ENCODE measurements at regions not wholly inside any gene's neighbourhood (a gene's known extent, or its start where the extent isn't known, plus 50 kb on each side); places are given as distances from the start of the nearest gene placed in this dataset.

- Histone ChIP-seq H3K36me3 (ENCODE audit: control insufficient read depth in 2 of 2, insufficient read depth in 1 of 2, low read length in 2 of 2) (no peaks in the 10 kb centered on the region), H3K4me3 (ENCODE audit: low read depth, low read length) (no peak overlapping the region), H3K4me1 (ENCODE audit: control insufficient read depth, insufficient read depth, low read length) (no peaks in the 10 kb centered on the region), H3K27ac (ENCODE audit: extremely low read depth, low read depth, low read length) (no peak overlapping the region), H3K9me3 (ENCODE audit: control insufficient read depth, insufficient read depth, low read depth, low read length) (no peaks in the 10 kb centered on the region)
- CTCF ChIA-PET, result no interaction called here
- TF ChIP-seq ZNF16 (tag by site-specific recombination; IDR thresholded peaks at IDR 0.05; ENCODE audit: low read depth) (no peak), ZNF610 (tag by site-specific recombination; IDR thresholded peaks at IDR 0.05; ENCODE audit: borderline replicate concordance) (no peak), HOXC10 (CRISPR knock-in tag; IDR thresholded peaks at IDR 0.05) (no peak), ZNF521 (tag by site-specific recombination; IDR thresholded peaks at IDR 0.05) (no peak), ZXDB (tag by site-specific recombination; IDR thresholded peaks at IDR 0.05) (no peak), ZNF48 (tag by site-specific recombination; IDR thresholded peaks at IDR 0.05) (no peak), ZNF549 (tag by site-specific recombination; IDR thresholded peaks at IDR 0.05) (no peak), PRDM1 (tag by site-specific recombination; IDR thresholded peaks at IDR 0.05) (no peak), TCF7L2 (IDR thresholded peaks at IDR 0.05; ENCODE audit: borderline replicate concordance, low read depth, low read length) (no peak), IKZF3 (tag by site-specific recombination; IDR thresholded peaks at IDR 0.05) (no peak), ZNF221 (tag by site-specific recombination; IDR thresholded peaks at IDR 0.05; ENCODE audit: borderline replicate concordance) (no peak), MEIS1 (CRISPR knock-in tag; IDR thresholded peaks at IDR 0.05; ENCODE audit: borderline replicate concordance) (no peak), ZNF266 (tag by site-specific recombination; IDR thresholded peaks at IDR 0.05; ENCODE audit: low read depth) (no peak), ZNF621 (tag by site-specific recombination; IDR thresholded peaks at IDR 0.05) (no peak), ZNF792 (tag by site-specific recombination; IDR thresholded peaks at IDR 0.05) (no peak)
- POLR2A ChIA-PET, result no interaction called here
Measured at GRCh38 chr2:193810533-193810932, 1615.8 kb upstream of the TMEFF2 start.

- TF ChIP-seq ZFP3 (tag by site-specific recombination; IDR thresholded peaks at IDR 0.05; ENCODE audit: low read depth) (no peak), ZNF214 (tag by site-specific recombination; IDR thresholded peaks at IDR 0.05; ENCODE audit: borderline replicate concordance) (no peak), MZF1 (tag by site-specific recombination; IDR thresholded peaks at IDR 0.05; ENCODE audit: borderline replicate concordance) (no peak), ZNF169 (tag by site-specific recombination; IDR thresholded peaks at IDR 0.05) (no peak), ZNF777 (tag by site-specific recombination; IDR thresholded peaks at IDR 0.05; ENCODE audit: borderline replicate concordance) (no peak), OSR2 (tag by site-specific recombination; IDR thresholded peaks at IDR 0.05) (no peak), ZBTB11 (tag by site-specific recombination; conservative IDR thresholded peaks at IDR 0.05; ENCODE audit: low read depth) (no peak), ZBTB21 (tag by site-specific recombination; IDR thresholded peaks at IDR 0.05) (no peak), ZNF132 (tag by site-specific recombination; IDR thresholded peaks at IDR 0.05; ENCODE audit: borderline replicate concordance) (no peak), KLF16 (tag by site-specific recombination; IDR thresholded peaks at IDR 0.05) (no peak), ZNF266 (tag by site-specific recombination; IDR thresholded peaks at IDR 0.05; ENCODE audit: low read depth) (no peak)
- Histone ChIP-seq H3K4me3 (ENCODE audit: low read depth, low read length) (no peak overlapping the region), H3K4me1 (ENCODE audit: control insufficient read depth, insufficient read depth, low read length) (no peaks in the 10 kb centered on the region), H3K27ac (ENCODE audit: extremely low read depth, low read depth, low read length) (no peak overlapping the region), H3K9me3 (ENCODE audit: control insufficient read depth, insufficient read depth, low read depth, low read length) (no peaks in the 10 kb centered on the region), H3K36me3 (ENCODE audit: control insufficient read depth in 2 of 2, insufficient read depth in 1 of 2, low read length in 2 of 2) (no peaks in the 10 kb centered on the region)
- POLR2A ChIA-PET, result no interaction called here
- CTCF ChIA-PET, result no interaction called here
Measured at GRCh38 chr2:193808877-193809276, 1614.1 kb upstream of the TMEFF2 start.
